ENCODE measurements at regions not wholly inside any gene's neighbourhood (a gene's known extent, or its start where the extent isn't known, plus 50 kb on each side); places are given as distances from the start of the nearest gene placed in this dataset.

DNA sequence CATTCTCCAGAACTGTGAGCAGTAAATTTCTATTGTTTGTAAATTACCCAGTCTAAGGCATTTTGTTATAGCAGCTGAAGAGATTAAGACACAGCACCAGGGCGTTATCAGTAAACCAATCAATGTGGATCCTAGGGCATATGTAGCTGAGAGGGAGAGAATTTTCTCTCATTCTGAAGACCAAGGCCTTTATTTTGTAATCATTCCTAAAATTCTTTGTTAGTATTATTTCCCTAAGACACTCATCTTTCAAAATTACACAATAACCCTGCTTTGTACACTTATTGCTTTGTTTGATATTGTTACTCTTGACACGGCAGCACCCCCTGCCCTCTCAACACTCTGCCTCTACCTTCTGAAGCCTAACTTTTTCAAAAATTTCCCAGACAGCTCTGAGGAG is 419.1 kb downstream of the SLC4A3 start:
- no peak for DNase-seq (ENCODE audit: low spot score)

DNA sequence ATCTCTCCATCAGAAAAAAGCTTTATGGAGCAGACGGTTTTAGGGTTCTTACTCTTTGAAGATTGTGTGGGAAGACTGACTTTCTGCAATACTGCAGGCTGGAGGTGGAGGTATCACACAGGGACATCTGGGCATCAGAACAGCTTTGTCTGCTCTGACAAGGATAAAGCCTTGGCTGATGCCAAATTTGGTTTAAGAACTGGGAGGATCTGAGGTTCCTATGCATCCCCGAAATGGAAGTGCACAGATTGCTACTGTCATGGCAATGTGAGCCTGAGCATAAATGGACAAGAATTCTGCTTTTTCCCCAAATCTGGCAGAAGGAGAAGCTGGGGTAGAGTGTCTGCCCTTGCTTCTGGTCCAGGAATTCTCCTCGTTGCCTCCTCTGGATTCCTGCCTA is 424.3 kb downstream of the SLC4A3 start:
- no peak for DNase-seq (ENCODE audit: low spot score)

DNA sequence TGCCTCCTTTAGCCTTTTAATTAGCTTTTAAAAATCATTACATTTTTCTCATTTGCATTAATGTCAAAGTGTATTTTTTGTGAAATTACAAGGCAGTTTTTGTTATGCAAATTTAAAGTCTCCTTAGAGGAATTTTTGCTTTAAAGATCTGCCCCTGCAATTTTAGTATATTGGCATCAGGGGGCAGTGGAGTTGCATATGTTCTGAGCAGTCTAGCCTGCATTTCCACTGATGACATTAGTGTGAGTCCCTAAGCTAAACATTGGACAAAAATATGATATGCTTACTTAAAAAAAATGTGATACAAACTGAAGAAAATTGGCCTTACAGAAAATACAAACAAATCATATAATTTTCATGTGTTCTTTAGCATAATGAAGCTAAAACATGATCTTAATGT is 426.5 kb downstream of the SLC4A3 start:
- no peak for DNase-seq (ENCODE audit: low spot score)

DNA sequence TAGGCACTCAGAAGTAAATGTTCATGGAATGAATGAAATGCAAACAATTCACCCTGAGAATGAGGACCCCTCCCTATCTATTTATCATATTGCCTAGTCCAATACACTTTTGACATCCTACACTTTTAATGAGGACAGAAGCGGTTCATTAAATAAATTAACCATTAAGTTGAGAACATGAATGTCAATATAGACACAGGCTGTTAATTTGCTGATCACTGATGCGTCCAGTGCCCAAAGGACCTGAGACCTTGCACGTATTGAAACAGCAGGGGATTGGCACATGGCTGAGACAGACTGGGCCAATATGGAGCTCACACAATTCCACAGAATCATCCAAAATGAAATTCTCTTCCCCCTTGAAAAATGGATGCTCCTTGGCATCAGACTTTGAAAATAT is 430.0 kb downstream of the SLC4A3 start:
- DNase-seq (ENCODE audit: low spot score) = no peak

DNA sequence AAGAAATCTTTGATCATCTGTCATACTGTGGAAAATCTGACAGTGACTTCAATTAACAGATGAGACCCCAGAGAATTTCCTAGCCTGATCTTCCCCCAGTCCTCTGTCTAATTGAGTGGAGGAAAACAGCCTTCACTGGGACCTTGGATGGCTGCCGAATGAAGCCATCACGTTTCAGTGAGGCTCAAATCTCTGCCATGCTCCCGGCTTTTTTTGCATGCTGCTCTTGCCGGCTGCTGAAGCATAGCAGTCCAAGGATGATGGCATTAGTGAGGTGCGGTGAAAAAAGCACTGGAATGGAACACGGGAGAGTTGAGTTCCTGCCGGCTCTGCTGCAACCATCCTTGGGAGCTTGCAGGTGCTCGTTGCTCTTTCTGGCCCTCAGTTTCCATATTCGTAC is 430.5 kb downstream of the SLC4A3 start:
- DNase-seq (ENCODE audit: low spot score) = no peak

DNA sequence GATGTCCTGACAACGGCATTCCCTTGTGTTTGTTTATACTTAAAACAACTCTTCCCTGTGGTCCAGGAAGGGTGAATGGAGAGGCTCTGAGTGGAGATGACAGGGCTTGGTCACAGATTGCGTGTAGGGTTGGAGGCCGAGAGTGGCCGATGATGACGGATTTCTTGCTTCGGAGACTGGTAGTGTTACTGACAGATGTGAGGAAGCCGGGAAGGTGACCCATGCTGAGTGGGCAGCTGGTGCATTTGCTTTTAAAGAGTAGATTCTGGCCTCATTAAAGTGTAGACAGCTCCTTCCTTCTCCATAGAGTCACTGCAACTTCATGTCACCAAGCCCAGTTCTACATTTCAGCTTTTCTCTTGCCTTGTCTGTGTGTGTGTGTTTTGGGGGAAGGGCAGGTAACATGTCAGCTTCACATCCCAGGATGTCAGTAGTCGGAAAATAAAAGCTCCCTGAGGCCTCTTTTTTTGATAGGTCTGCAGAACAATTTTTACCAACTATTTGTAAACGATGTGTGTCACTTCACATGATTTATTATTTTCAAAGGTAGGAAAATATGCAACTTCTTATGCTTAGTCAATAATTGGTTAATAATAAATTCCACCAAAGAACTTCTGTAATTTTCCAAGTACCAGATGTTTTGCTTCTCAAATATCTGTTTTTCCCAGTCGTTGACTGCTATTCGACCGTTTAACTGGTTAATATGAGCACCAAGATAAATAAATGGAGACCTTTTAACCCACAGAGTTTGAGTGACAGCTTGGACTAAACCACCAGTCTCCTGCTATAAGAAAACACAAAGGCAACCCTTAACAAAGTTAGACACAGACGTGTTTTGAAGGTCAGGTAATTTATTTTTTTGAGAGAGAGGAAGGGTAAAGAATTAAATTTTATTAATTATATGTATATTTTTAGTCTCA is 436.9 kb downstream of the SLC4A3 start:
- no peak for DNase-seq (ENCODE audit: low spot score)

DNA sequence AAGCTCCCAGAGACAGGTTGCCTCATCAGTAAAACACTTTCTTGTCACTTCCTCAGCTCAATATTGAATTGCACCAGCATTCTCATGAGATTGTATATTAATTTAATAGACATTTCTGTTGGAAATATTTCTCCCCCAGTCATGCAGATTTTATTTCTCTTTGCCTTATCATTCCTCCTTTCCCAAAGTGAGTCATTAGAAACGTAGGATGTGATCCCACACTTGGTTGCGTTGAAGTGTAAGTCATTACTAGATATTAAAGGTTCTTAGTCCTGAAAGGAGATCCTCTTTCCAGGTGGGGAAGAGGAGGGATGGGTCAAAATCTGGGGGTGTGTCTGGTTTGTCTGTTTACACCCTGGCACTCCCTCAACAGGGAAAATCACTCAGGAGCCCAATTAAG is 438.2 kb downstream of the SLC4A3 start:
- no peak for DNase-seq (ENCODE audit: low spot score)

DNA sequence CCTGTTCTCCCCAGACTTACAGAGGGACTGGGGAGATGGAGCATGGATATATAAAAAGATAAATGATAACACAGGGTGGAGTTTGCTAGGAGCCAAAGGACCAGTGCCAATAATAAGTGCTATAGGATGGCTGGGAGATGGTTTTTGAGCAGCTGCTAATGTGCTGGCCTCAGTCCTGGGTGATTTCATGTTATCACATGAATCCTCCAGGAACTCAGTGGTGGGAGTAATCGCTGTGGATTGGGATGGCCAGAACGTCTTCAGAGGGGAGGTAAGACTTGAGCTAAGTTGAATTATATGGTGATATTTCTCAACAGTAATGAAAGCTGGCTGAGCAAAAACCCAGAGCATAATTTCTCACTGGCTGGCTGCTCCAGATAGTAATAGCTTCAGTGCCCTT is 441.4 kb downstream of the SLC4A3 start:
- DNase-seq (ENCODE audit: low spot score) = peak; percentile 78

DNA sequence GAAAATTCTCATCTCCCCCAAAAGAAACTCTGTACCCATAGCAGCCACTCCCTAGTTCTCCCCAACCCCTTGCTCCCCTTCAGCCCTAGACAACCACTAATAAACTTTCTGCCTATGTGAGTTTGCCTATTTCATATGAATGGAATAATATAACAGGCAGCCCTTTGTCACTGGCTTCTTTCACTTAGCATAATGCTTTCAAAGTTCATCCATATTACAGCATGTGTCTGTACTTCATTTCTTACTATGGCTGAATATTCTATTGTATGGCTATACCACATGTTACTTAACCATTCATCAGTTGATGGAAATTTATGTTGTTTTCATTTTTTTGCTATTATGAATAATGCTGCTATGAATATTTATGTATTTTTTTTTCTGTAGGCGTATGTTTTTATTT is 442.9 kb downstream of the SLC4A3 start:
- no peak for DNase-seq (ENCODE audit: low spot score)

DNA sequence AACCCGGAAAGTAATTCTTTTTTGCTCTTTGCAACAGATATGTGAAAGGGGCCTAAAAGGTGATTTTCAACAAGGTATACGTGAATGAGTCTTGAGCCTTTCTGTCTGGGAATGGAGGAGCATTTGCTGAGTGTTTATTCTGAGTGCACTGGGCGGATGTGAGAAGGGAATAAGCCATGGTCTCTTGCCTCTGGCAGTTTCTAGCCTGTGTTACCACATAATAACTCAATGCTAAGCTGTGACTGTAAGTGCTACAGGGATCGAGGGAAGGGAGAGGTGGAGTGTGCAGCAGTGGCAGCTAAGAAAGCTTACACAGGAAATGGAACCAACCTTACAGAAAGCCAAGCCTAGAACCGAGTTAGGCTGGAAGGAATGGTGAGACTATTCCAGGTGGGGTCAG is 444.3 kb downstream of the SLC4A3 start:
- no peak for DNase-seq (ENCODE audit: low spot score)

DNA sequence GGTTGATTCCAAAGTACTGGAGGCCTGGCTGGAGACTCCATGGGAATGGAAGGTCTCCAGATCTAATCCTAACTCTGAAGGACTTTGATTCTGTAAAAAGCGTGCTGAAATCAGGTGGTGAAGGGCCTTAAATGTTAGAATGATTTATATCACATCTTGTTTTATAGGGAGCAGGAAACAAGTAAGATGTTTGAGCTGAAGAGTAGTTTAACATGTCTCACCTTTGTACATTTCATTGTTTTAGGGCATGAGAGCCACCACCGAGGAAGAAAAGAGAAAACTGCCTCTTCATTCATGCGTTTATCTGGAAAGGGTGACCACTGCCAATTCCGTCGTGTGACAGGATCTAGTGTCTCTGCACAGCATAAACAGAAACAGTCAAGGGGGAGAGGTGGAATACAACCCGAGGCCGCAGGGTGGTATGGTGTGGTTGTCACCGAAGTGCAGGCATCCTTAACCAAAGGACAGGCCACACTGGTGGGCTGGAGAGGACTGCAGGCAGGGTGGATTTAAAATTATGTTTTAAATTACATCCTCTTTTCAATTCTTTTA is 445.3 kb downstream of the SLC4A3 start:
- no peak for DNase-seq (ENCODE audit: low spot score)

DNA sequence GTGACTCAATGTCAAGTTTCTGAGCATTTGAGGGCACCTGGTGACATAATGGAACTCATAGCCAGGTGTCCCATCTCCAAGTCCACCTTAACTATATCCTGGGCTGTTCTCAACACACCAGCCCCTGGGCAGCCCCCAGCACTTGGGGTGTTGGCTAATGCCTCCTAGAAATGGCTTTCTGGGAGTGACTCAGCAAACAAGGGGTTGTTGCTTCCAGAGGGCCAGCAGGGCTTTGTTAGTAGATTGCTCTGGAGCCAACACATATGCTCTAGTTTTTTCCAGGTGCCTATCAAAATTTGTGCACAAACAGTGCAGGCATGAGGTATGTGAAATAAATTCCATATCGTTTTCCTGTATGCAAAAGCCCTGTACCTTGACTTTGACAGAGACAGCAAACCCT is 448.4 kb downstream of the SLC4A3 start:
- DNase-seq (ENCODE audit: low spot score) = no peak

DNA sequence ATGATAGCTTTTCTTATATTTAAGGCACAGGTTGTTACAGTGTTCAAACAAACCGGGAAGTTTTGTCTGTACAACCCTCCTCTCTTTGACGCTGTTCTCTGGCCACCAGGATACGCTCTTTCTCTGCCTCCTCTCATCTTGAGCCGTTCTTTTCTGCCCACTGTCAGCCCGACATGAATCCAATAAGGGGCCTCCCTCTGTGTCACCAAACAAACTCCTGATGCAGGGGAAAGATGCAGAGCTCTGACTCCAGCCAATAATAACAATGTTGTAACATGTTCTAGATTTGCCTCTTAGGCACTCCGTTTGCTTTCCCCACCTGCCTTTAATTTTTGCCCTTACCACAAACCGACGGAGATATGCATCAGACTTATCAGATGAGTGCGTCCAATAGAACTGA is 449.3 kb downstream of the SLC4A3 start:
- DNase-seq (ENCODE audit: low spot score) = peak; percentile 48

DNA sequence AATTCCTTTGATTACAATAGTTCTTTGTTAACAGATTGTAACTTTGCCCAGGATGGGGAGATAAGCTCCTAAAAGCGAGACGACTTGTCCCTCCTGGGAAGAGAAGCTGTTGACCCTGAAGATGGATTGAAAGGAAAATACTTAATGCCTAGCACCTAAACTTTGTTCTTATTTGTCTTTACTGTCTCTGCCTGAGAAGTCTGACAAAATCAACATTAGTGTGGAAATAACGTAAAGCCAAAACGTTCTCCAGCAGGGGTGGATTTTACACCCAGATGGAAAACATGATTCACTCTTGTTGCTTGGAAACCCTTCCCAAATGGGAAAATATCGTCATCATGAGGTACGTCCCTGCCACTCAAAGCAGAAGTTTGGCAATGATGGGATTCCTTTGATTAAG is 450.1 kb downstream of the SLC4A3 start:
- peak; percentile 7 for DNase-seq (ENCODE audit: low spot score)

DNA sequence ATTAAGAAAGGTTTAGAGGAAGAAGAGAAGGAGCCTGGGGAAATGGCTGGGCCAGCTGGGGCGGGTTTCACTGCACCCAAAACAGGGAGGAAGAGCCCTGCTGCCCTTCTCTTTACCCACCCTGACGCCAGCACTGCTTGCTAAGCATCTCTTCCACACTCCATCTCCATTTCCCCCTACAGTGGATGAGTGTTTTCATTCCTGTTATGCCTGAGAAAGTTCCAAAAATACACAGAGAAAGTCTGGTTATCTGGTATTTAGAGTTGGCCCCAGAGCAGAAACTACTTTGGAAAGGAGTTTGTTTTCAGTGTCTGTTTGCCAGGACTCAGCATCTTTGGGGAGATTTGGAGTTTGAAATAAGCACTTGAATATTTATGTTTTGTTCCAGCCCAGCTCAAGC is 451.0 kb downstream of the SLC4A3 start:
- DNase-seq (ENCODE audit: low spot score) = peak; percentile 87

DNA sequence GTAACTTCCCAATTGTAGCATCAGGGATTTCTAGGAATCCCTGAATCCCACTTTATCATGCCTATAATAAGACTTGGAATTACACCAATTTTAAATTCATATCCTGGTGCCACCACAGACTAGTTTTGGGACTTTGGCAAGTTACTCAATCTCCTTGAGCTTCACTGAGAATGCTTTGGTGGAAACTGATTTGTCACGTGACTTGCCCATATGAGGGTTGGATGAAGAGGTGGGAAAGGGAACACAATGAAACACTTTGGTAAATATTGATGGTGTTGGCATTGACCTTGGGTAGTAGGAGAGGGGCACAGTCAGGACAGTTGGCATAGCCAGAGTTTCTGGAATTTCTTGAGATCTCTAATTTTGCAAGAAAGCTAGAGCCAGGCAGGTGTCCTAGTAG is 452.2 kb downstream of the SLC4A3 start:
- DNase-seq (ENCODE audit: low spot score) = no peak

DNA sequence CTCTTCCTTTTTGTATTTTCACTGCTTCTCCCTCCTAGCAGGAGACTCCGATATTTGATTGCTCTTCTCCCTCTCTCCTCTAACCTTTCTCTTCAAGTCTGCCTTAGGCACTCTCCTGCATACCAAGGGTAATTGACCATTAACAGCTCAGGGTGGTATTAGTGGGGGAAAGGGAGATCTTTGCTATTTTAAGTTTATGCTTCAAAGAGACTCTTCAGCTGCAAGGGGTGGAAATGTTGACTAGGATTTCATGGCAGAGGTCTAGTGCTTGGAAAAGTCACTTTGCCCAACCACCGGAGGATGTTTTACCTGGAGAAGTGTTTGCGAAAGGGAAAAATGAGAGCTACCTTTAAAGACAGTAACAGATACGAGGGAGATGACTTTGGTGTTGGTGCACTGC is 453.7 kb downstream of the SLC4A3 start:
- no peak for DNase-seq (ENCODE audit: low spot score)

DNA sequence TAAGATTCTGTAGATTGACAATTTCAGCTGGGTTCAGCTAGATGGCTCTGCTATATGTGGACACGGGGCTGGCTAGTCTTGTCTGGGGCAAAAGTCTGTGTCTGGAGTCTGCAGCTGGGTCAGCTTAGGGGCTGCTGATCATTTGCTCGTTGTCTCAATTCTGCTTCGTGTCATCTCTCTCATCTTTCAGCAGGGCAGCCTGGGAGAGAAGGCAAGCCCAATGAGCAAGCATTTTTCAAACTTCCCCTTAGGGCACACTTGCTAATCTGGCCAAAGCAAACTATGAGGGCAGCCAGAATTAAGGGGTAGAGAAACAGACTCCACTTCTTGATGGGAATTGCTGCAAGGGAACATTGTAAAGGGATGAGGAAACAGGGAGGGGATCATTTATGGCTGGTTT is 462.6 kb downstream of the SLC4A3 start:
- no peak for DNase-seq (ENCODE audit: low spot score)

DNA sequence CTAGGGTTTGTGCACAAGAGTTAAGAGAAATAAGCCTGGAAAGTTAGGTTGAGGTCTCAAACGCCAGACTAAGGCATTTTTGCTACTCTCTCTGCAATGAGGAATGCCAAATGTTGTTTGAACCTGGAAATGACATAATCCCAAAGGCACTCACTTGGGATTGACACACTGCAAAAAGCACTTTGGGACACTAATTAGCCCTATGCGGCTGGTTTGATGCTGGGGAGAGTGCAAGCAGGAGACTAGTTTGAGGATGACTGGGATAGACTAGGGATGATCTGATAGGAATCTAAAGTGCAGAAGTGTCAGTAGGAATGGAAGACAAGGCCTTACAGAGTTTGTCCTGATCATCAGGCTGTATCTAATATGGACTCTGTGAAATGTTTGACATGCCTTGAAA is 469.0 kb downstream of the SLC4A3 start:
- no peak for DNase-seq (ENCODE audit: low spot score)

DNA sequence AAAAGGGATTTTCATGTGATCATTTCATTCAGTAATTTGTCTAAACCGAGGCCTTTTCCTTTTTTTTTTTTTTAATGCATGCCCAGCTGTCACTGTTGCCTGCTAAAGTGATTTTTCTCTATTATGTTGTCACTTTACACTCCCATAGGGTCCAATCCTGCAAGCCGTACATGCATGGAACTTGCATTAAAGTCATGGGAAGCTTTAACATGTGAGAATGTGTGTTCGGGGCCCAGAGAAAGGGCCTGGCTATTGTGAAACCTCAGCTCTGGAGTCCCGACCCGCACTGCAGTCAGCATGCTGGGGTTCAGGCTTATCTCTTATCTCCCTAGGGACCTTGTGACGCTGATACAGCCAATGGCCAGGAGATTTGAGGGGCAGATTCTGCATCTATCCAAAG is 474.6 kb downstream of the SLC4A3 start:
- DNase-seq (ENCODE audit: low spot score) = peak; percentile 15

DNA sequence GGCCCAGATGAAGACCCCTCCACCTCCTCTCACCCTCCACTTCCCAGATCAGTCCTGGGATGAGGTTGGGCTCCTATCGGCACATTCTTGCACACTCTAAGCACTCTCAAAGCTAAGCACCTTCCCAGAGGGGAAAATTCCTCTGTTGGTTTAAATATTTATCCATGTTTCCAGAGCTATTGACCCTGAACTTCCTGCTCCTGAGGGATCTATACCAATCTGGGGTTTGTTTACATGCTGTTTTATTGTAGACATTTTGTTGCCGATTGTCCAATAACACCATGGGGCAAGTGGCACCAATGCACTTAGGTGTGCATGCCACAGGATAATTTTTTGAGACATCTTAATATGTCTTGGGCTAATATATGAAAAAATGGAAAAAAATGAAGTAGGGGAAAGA is 476.2 kb downstream of the SLC4A3 start:
- no peak for DNase-seq (ENCODE audit: low spot score)

DNA sequence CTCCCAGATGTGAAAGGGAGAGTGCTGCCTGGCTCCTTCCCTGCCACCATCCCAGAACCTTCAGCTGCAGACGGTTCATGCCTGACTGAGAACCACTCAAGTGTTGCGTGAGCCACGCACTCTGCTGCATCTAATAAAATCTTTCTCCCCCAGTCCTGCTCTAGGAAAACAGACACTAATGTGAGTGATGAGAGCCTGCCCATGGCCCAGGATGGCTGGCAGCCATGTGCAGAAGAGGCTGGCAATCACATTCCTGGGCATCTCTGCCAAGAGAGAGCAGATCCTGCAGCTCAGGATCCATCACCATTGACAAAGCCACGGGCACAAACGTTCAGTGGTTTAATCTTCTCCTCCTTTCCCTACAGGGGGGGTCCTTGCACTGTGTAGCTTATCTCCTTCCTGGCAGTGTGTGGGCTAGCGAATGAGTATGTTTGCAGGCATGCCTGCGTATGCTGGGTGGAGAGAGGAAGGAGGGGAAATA is 477.5 kb downstream of the SLC4A3 start:
- DNase-seq (ENCODE audit: low spot score) = peak; percentile 65

DNA sequence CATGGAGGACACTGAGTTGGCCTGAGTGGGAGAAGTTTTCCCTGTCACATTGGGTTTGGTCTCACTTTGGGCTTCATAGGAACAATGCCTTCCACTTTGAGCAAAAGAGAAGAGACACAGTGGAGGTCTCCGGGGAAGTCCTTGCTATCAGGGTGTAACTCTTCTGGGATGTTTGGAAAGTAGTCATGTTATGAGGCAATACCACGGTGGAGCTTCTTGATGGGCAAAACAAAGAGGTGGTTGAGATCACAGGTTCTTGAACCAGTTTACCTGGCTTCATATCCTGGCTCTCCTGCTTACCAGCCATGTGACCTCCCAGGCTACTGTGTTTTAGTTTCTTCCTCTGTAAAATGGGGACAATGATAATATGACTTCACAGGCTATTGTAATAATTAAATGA is 478.6 kb downstream of the SLC4A3 start:
- no peak for DNase-seq (ENCODE audit: low spot score)
